Smooth muscle cell (in vitro differentiated cells): ENCODE measurements at regions not wholly inside any gene's neighbourhood (a gene's known extent, or its start where the extent isn't known, plus 50 kb on each side); places are given as distances from the start of the nearest gene placed in this dataset.

Experiments used
- DNase-seq: peaks from one replicate; lab custom pipeline; 2025; ENCODE audit not compliant: unreplicated experiment; lab: John Stamatoyannopoulos, UW
- H2AFZ ChIP-seq: fragments of 200-600 bp; sonication (generic); 2 replicates; pipeline ENCODE4 v1.6.0; 2016; ENCODE audit warnings: antibody characterized with exemption, low read depth, mild to moderate bottlenecking
- H3F3A ChIP-seq: fragments of 200-600 bp; sonication (generic); 2 replicates; pipeline ENCODE4 v1.6.0; 2017; ENCODE audit warnings: antibody characterized with exemption, low read depth
- H3K27ac ChIP-seq: fragments of 200-600 bp; sonication (generic); 2 replicates; pipeline ENCODE4 v1.5.1; 2016; ENCODE audit warnings: low read depth, mild to moderate bottlenecking
- H3K27me3 ChIP-seq: fragments of 200-600 bp; sonication (generic); 2 replicates; pipeline ENCODE4 v1.6.1; 2016; ENCODE audit warnings: low read depth, mild to moderate bottlenecking
- H3K36me3 ChIP-seq: fragments of 200-600 bp; sonication (generic); 2 replicates; pipeline ENCODE4 v1.5.1; 2016; ENCODE audit warnings: low read depth
- H3K4me1 ChIP-seq: fragments of 200-600 bp; sonication (generic); 2 replicates; pipeline ENCODE4 v1.5.1; 2016; ENCODE audit warnings: low read depth
- H3K4me2 ChIP-seq: fragments of 200-600 bp; sonication (generic); 2 replicates; pipeline ENCODE4 v1.6.0; 2016; ENCODE audit warnings: mild to moderate bottlenecking
- H3K4me3 ChIP-seq: fragments of 200-600 bp; sonication (generic); 2 replicates; pipeline ENCODE4 v1.5.1; 2016; ENCODE audit warnings: mild to moderate bottlenecking
- H3K79me2 ChIP-seq: fragments of 200-600 bp; sonication (generic); 2 replicates; pipeline ENCODE4 v1.6.0; 2016; ENCODE audit warnings: low read depth, mild to moderate bottlenecking
- H3K9ac ChIP-seq: fragments of 200-600 bp; sonication (generic); 2 replicates; pipeline ENCODE4 v1.6.0; 2016; ENCODE audit warnings: low read depth
- H3K9me3 ChIP-seq: fragments of 200-600 bp; sonication (generic); replicated peaks from 2 replicates; pipeline ENCODE4 v1.5.1; 2016; ENCODE audit warnings: low read depth
- H4K20me1 ChIP-seq: fragments of 200-600 bp; sonication (generic); 2 replicates; pipeline ENCODE4 v1.6.0; 2016; ENCODE audit warnings: low read depth
- WGBS: methylation state at CpG from one replicate; pipeline ENCODE4 v1.1.7; 2016; ENCODE audit warnings: low lambda C conversion rate; 5-methylcytosine and 5-hydroxymethylcytosine counted together
- TF ChIP-seq, protein P1 (sequence below): fragments of 200-600 bp; sonication (generic); IDR thresholded peaks from 2 replicates; pipeline ENCODE4 v1.5.1; 2017; ENCODE audit warnings: borderline replicate concordance, mild to moderate bottlenecking, antibody characterized with exemption; ENCODE audit not compliant: insufficient read depth, poor library complexity, severe bottlenecking

GRCh38 chr20:24834310-24834709 lies 114.8 kb upstream of the CST7 start:
- H3K9me3 ChIP-seq: no peaks in the 10 kb centered on the region
- H3K4me3 ChIP-seq: no peak overlapping the region
- TF ChIP-seq, protein P1, sequence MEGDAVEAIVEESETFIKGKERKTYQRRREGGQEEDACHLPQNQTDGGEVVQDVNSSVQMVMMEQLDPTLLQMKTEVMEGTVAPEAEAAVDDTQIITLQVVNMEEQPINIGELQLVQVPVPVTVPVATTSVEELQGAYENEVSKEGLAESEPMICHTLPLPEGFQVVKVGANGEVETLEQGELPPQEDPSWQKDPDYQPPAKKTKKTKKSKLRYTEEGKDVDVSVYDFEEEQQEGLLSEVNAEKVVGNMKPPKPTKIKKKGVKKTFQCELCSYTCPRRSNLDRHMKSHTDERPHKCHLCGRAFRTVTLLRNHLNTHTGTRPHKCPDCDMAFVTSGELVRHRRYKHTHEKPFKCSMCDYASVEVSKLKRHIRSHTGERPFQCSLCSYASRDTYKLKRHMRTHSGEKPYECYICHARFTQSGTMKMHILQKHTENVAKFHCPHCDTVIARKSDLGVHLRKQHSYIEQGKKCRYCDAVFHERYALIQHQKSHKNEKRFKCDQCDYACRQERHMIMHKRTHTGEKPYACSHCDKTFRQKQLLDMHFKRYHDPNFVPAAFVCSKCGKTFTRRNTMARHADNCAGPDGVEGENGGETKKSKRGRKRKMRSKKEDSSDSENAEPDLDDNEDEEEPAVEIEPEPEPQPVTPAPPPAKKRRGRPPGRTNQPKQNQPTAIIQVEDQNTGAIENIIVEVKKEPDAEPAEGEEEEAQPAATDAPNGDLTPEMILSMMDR: no peak
- no peaks in the 10 kb centered on the region for H3K79me2 ChIP-seq
- DNase-seq: no peak
- H3K27me3 ChIP-seq: peaks cover 3% of the 10 kb centered on the region
- WGBS: 92% methylated on average over 1 of the region's 1 CpG
- H3K4me1 ChIP-seq: peaks cover 10% of the 10 kb centered on the region
- no peaks in the 10 kb centered on the region for H3F3A ChIP-seq
- no peak overlapping the region for H3K4me2 ChIP-seq
- no peaks in the 10 kb centered on the region for H4K20me1 ChIP-seq
- no peak overlapping the region for H3K9ac ChIP-seq
- no peaks in the 10 kb centered on the region for H3K36me3 ChIP-seq
- no peak overlapping the region for H2AFZ ChIP-seq
- H3K27ac ChIP-seq: no peak overlapping the region

DNA sequence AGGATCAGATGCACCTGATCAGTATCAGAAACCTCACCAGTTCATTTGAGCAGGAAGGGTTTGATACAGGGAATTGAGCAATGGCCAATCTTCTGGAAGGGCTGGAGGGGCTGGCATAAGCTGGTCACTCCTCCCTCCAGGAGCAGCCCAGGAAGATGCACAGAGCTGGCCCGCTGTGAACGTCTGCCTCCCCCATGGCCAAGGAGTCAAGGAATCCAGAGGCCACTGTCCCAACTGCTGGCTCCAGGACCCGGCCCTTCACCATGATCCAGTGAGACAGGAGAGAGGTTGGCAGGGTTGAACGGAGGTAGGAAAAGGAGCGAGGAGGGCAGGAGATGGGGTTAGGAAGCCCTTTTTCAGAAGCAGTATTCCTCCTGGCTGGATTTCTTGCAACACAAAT lies 113.9 kb upstream of the CST7 start:
- Histone ChIP-seq H3K4me2 (no peak overlapping the region), H3K36me3 (no peaks in the 10 kb centered on the region), H3K4me1 (peaks cover 10% of the 10 kb centered on the region), H4K20me1 (no peaks in the 10 kb centered on the region), H3K27me3 (peaks cover 3% of the 10 kb centered on the region), H3F3A (no peaks in the 10 kb centered on the region), H3K9me3 (no peaks in the 10 kb centered on the region), H3K79me2 (no peaks in the 10 kb centered on the region), H3K4me3 (no peak overlapping the region), H3K9ac (no peak overlapping the region), H2AFZ (no peak overlapping the region), H3K27ac (no peak overlapping the region)
- 85% methylated on average over 5 of the region's 5 CpGs for WGBS
- TF ChIP-seq, protein P1: no peak
- no peak for DNase-seq

- H3K4me2 ChIP-seq: no peak overlapping the region
Observed at GRCh38 chr20:24836041-24836533, 113.0 kb upstream of the CST7 start.

More at GRCh38 chr20:24836041-24836533, 113.0 kb upstream of the CST7 start:
- H2AFZ ChIP-seq: no peak overlapping the region
- H3K9me3 ChIP-seq: no peaks in the 10 kb centered on the region
- H3K36me3 ChIP-seq: no peaks in the 10 kb centered on the region
- no peak overlapping the region for H3K27ac ChIP-seq
- WGBS: 87% methylated on average over 3 of the region's 3 CpGs
- no peaks in the 10 kb centered on the region for H4K20me1 ChIP-seq
- H3K27me3 ChIP-seq: peaks cover 3% of the 10 kb centered on the region
- H3K4me1 ChIP-seq: peaks cover 10% of the 10 kb centered on the region
- no peaks in the 10 kb centered on the region for H3F3A ChIP-seq
- no peak overlapping the region for H3K9ac ChIP-seq
- no peak for DNase-seq
- H3K79me2 ChIP-seq: no peaks in the 10 kb centered on the region
- H3K4me3 ChIP-seq: no peak overlapping the region
- TF ChIP-seq, protein P1: no peak
